Gastroesophageal sphincter (tissue), 4 donors: ENCODE measurements at regions not wholly inside any gene's neighbourhood (a gene's known extent, or its start where the extent isn't known, plus 50 kb on each side); places are given as distances from the start of the nearest gene placed in this dataset.
A peak's percentile ranks its signal among the peaks of the same experiment; 100 is the strongest.

Source experiments
- ATAC-seq: fragments of 150-250 bp; one replicate; pipeline ENCODE4 v1.9.1; 2016; ENCODE audit warnings: mild to moderate bottlenecking, moderate library complexity
- H3K27ac ChIP-seq, 4 donors: fragments of 200-600 bp; sonication (generic) in 3 of 4; 1 replicate in 3 of 4; 2 replicates in 1 of 4; pipeline ENCODE4 v1.5.1; 2016 to 2019
- H3K27me3 ChIP-seq: fragments of 200-600 bp; sonication (generic); one replicate; pipeline ENCODE4 v1.5.1; 2019
- H3K36me3 ChIP-seq, 2 donors: fragments of 200-600 bp; sonication (generic); one replicate each; pipeline ENCODE4 v1.5.1; 2019; ENCODE audit warnings: control low read depth in 1 of 2
- H3K4me1 ChIP-seq, 3 donors: fragments of 200-600 bp; sonication (generic); 1 replicate in 2 of 3; 2 replicates in 1 of 3; pipeline ENCODE4 v1.5.1; 2016 to 2019; ENCODE audit warnings: control low read depth in 2 of 3
- H3K4me3 ChIP-seq, 2 donors: fragments of 200-600 bp; sonication (generic); one replicate each; pipeline ENCODE4 v1.5.1; 2019; ENCODE audit warnings: mild to moderate bottlenecking in 1 of 2, moderate library complexity in 1 of 2
- H3K9me3 ChIP-seq, 3 donors: fragments of 200-600 bp; sonication (generic); one replicate each; pipeline ENCODE4 v1.5.1; 2017 to 2019; ENCODE audit warnings: control low read depth in 2 of 3
- EP300 ChIP-seq: sonication (generic); formaldehyde crosslinking; IDR thresholded peaks from one replicate; pipeline ENCODE4 v1.6.1; 2017; ENCODE audit warnings: antibody characterized with exemption, mild to moderate bottlenecking
- POLR2A ChIP-seq, 2 donors: fragments of 450-650 bp; IDR thresholded peaks; one replicate each; pipeline ENCODE4 v1.6.1; 2017; ENCODE audit warnings: antibody characterized with exemption in 2 of 2, mild to moderate bottlenecking in 2 of 2, moderate library complexity in 1 of 2
- POLR2AphosphoS5 ChIP-seq: sonication (generic); formaldehyde crosslinking; IDR thresholded peaks from one replicate; pipeline ENCODE4 v1.6.1; 2017; ENCODE audit warnings: antibody characterized with exemption
- WGBS, 2 donors: methylation state at CpG; one replicate each; pipeline ENCODE4 v1.1.5; 2018; ENCODE audit warnings: low coverage in 1 of 2; 5-methylcytosine and 5-hydroxymethylcytosine counted together
- TF ChIP-seq, protein P1 (sequence below), 4 experiments: fragments of 200-600 bp in 2 of 4; fragments of 450-650 bp in 2 of 4; sonication (generic) in 1 of 4; IDR thresholded peaks; one replicate each; pipeline ENCODE4 v1.5.1; 2017 to 2019; ENCODE audit warnings: antibody characterized with exemption in 4 of 4, mild to moderate bottlenecking in 2 of 4, moderate library complexity in 2 of 4

DNA sequence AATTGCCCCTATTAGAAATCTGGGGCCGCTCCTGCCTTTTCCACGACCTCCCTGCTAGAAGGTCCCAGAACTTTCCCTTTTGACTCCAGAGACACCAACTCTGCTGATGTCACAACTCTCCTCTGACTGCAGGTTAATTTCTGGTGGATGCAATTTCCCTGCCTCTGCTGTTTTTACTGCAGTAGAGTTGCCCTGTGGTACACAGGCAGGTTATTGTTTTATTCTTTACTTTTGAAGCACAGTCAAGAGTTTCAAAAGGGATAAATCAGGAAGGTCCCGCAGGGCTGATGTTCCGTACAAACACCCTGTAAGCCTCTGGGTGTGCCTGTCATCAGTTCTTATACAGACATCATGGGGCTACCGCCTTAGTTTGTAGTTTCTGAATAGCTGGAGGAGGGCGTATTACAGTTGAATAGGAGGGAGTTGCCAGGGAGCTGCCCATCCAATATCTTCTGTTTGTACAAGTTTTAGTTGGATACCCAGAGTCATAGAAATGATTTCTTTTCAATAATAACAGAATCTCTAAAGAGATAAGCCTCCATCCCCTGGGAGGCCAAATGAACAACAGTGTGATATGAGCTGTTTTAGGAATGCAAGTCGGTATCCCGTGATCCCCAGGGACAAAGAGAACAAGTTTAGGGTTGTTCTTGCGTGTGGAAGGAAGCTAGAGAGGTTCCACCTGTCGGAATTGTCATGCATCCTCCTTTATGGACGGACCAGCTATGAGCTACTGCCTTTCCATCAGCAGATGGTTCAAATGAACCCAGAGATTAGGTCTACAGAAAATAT is 108.4 kb upstream of the COPS8 start:
- H3K4me1 ChIP-seq = peaks cover 0 to 4% (median 0%) of the 10 kb centered on the region in 3 donors
- ATAC-seq = peak; percentile 36
- whole genome bisulfite sequencing, 2 donors = 83 to 88% methylated on average over 7 to 8 of the region's 11 CpGs
- H3K4me3 ChIP-seq = no peak overlapping the region
- H3K36me3 ChIP-seq = no peaks in the 10 kb centered on the region
- H3K9me3 ChIP-seq = peaks cover 0 to 4% (median 0%) of the 10 kb centered on the region in 3 donors
- TF ChIP-seq POLR2AphosphoS5 (no peak), EP300 (no peak), POLR2A (IDR thresholded peaks at IDR 0.05) (no peak)
- TF ChIP-seq, protein P1, sequence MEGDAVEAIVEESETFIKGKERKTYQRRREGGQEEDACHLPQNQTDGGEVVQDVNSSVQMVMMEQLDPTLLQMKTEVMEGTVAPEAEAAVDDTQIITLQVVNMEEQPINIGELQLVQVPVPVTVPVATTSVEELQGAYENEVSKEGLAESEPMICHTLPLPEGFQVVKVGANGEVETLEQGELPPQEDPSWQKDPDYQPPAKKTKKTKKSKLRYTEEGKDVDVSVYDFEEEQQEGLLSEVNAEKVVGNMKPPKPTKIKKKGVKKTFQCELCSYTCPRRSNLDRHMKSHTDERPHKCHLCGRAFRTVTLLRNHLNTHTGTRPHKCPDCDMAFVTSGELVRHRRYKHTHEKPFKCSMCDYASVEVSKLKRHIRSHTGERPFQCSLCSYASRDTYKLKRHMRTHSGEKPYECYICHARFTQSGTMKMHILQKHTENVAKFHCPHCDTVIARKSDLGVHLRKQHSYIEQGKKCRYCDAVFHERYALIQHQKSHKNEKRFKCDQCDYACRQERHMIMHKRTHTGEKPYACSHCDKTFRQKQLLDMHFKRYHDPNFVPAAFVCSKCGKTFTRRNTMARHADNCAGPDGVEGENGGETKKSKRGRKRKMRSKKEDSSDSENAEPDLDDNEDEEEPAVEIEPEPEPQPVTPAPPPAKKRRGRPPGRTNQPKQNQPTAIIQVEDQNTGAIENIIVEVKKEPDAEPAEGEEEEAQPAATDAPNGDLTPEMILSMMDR (IDR thresholded peaks at IDR 0.05) = no peak
- H3K27ac ChIP-seq = peak overlapping the region in 2 of 4 donors; percentile 48 to 50
- H3K27me3 ChIP-seq = peaks cover 25% of the 10 kb centered on the region

DNA sequence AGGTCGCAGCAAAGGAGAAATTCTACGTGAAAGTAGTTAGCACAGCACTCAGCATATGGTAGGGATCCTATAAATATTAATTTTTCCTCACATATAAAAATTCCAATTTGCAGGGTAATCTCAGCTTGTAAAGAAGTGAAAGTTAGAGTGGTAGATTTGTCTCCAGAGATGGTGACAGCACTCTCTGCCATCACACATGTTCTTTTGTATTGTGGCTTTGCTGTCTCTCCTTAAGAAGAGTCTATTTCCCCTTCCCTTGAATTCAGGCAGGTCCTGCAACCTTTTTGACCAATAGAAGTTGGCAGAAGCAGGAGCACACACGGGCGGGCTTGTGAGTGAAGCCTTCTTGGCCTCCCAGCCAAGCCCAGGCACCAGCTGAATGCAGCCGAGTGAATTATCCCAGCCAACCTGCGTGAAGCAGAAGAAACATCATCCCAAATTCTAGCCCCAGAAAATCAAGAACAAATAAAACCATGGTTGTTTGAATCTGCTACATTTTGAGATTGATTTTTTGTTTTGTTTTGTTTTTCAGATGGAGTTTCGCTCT is 107.8 kb upstream of the COPS8 start:
- Histone ChIP-seq H3K27me3 (peaks cover 19% of the 10 kb centered on the region), H3K4me3 (no peak overlapping the region), H3K9me3 (peaks cover 0 to 10% (median 0%) of the 10 kb centered on the region in 3 donors), H3K27ac (no peak overlapping the region), H3K36me3 (no peaks in the 10 kb centered on the region), H3K4me1 (no peaks in the 10 kb centered on the region)
- TF ChIP-seq POLR2A (IDR thresholded peaks at IDR 0.05) (no peak), EP300 (no peak), POLR2AphosphoS5 (no peak)
- TF ChIP-seq, protein P1 (IDR thresholded peaks at IDR 0.05) = no peak
- WGBS, 2 donors = 90 to 92% methylated on average over 4 to 5 of the region's 7 CpGs
- ATAC-seq = no peak

DNA sequence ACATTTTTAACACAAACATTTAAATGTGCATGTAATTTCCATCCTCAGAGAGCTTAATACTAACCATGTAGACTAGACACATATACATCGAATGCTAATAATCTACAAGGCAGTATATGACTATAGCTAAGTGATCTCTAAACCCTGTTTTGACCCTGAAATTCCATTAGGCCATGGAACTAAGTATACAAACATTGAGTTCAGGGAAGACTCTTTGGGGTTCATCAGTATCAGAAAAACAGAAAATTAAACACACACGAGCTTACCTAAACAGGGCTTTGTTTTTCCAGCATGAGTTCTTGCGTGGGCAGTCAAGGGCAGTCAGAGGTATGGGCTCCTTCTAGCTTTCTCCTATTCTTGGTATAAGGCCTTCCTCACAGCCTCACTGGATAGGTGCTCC is 106.0 kb upstream of the COPS8 start:
- no peak for ATAC-seq
- no peak overlapping the region for H3K27ac ChIP-seq
- peaks cover 10% of the 10 kb centered on the region for H3K27me3 ChIP-seq
- no peaks in the 10 kb centered on the region for H3K36me3 ChIP-seq
- peaks cover 0 to 20% (median 0%) of the 10 kb centered on the region in 3 donors for H3K9me3 ChIP-seq
- no peak overlapping the region for H3K4me3 ChIP-seq
- 87 to 90% methylated on average over 3 of the region's 3 CpGs for WGBS, 2 donors
- H3K4me1 ChIP-seq = no peaks in the 10 kb centered on the region
- TF ChIP-seq, protein P1 (IDR thresholded peaks at IDR 0.05) = no peak
- no peak for TF ChIP-seq EP300
- TF ChIP-seq POLR2AphosphoS5 = no peak
- TF ChIP-seq POLR2A (IDR thresholded peaks at IDR 0.05) = no peak

DNA sequence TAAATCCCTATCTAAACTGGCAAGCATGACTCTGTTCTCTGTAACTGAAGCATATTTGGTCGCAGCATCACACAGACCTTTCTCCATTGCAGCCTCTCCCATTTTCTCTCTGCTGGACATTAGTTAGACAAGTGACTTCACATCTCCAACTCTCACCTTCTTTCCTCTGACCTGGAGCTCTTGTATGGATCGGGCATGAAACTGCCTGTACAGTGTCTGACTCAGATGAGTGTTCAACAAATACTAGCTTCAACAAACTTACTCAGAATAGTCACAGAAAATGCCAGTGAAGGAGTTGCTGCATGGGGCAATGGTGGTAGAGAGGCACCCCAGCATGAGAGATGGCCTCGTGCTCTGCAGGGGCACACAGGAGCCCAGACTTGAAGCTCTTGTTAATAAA is 104.7 kb upstream of the COPS8 start:
- 94 to 96% methylated on average over 3 of the region's 3 CpGs for WGBS, 2 donors
- Histone ChIP-seq H3K27ac (no peak overlapping the region), H3K27me3 (peaks cover 4% of the 10 kb centered on the region), H3K4me3 (no peak overlapping the region), H3K9me3 (peaks cover 0 to 20% (median 0%) of the 10 kb centered on the region in 3 donors), H3K4me1 (no peaks in the 10 kb centered on the region), H3K36me3 (no peaks in the 10 kb centered on the region)
- ATAC-seq = no peak
- TF ChIP-seq POLR2A (IDR thresholded peaks at IDR 0.05) (no peak), EP300 (no peak), POLR2AphosphoS5 (no peak)
- TF ChIP-seq, protein P1 (IDR thresholded peaks at IDR 0.05) = no peak
